GM18870 (cell line): ENCODE measurements at regions not wholly inside any gene's neighbourhood (a gene's known extent, or its start where the extent isn't known, plus 50 kb on each side); places are given as distances from the start of the nearest gene placed in this dataset.
"Not testable (repeated sequence)": the region's sequence is repeated elsewhere in the genome, so short reads cannot be mapped to it uniquely, and the experiment has no call there.

Source experiments
- ATAC-seq: cut with Tn5 transposase; IDR thresholded peaks from one replicate; pipeline ENCODE4 v1.9.1; 2021; ENCODE audit warnings: moderate library complexity; ENCODE audit not compliant: unreplicated experiment

- no peak for ATAC-seq
Observed at GRCh38 chr4:179059396-179059795, 1617.2 kb upstream of the AGA start.

- not testable (repeated sequence) for ATAC-seq
Observed at GRCh38 chr4:179066254-179066653, 1624.0 kb upstream of the AGA start.

- no peak for ATAC-seq
Observed at GRCh38 chr4:179071131-179071530, 1628.9 kb upstream of the AGA start.

- ATAC-seq: no peak
Observed at GRCh38 chr4:179076865-179077264, 1634.6 kb upstream of the AGA start.

GRCh38 chr4:179095585-179096221 is 1653.5 kb upstream of the AGA start:
- ATAC-seq: no peak

- ATAC-seq: no peak
Observed at GRCh38 chr4:179097741-179098140, 1655.5 kb upstream of the AGA start.

GRCh38 chr4:179110356-179110755 is 1668.1 kb upstream of the AGA start:
- no peak for ATAC-seq

- no peak for ATAC-seq
Observed at GRCh38 chr4:179110816-179111215, 1668.6 kb upstream of the AGA start.

GRCh38 chr4:179112441-179113170 is 1670.4 kb upstream of the AGA start:
- ATAC-seq: no peak

GRCh38 chr4:179114615-179115014 is 1672.4 kb upstream of the AGA start:
- no peak for ATAC-seq

GRCh38 chr4:179116011-179116410 is 1673.8 kb upstream of the AGA start:
- ATAC-seq: no peak

GRCh38 chr4:179116581-179116980 is 1674.3 kb upstream of the AGA start:
- ATAC-seq: no peak

- no peak for ATAC-seq
Observed at GRCh38 chr4:179123084-179123483, 1680.8 kb upstream of the AGA start.

GRCh38 chr4:179124419-179124818 is 1682.2 kb upstream of the AGA start:
- ATAC-seq: no peak

- ATAC-seq: no peak
Observed at GRCh38 chr4:179124957-179125356, 1682.7 kb upstream of the AGA start.

GRCh38 chr4:179125870-179126269 is 1683.6 kb upstream of the AGA start:
- ATAC-seq: no peak

- no peak for ATAC-seq
Observed at GRCh38 chr4:179128299-179128698, 1686.1 kb upstream of the AGA start.

GRCh38 chr4:179130122-179130714 is 1688.0 kb upstream of the AGA start:
- ATAC-seq: no peak

GRCh38 chr4:179145746-179146525 is 1703.7 kb upstream of the AGA start:
- ATAC-seq: no peak

GRCh38 chr4:179151770-179152169 is 1709.5 kb upstream of the AGA start:
- no peak for ATAC-seq

- no peak for ATAC-seq
Observed at GRCh38 chr4:179163147-179163546, 1720.9 kb upstream of the AGA start.
